ENCODE measurements at regions not wholly inside any gene's neighbourhood (a gene's known extent, or its start where the extent isn't known, plus 50 kb on each side); places are given as distances from the start of the nearest gene placed in this dataset.

- no peak for TF ChIP-seq CTCF (conservative IDR thresholded peaks at IDR 0.05; ENCODE audit: low read depth, low read length)
- no peak for TF ChIP-seq POLR2A (IDR thresholded peaks at IDR 0.05; ENCODE audit: low read depth, low read length)
- TF ChIP-seq MAFK (IDR thresholded peaks at IDR 0.05; ENCODE audit: low read depth, low read length): no peak
- no peak for TF ChIP-seq FOS (IDR thresholded peaks at IDR 0.05; ENCODE audit: low read depth, low read length)
- no peak for TF ChIP-seq USF2 (IDR thresholded peaks at IDR 0.05; ENCODE audit: low read depth, low read length)
- TF ChIP-seq SMC3 (IDR thresholded peaks at IDR 0.05; ENCODE audit: low read depth, low read length): no peak
- no peak for TF ChIP-seq RCOR1 (IDR thresholded peaks at IDR 0.05; ENCODE audit: insufficient replicate concordance, low read length)
- TF ChIP-seq MXI1 (IDR thresholded peaks at IDR 0.05; ENCODE audit: borderline replicate concordance, low read depth, low read length): no peak
- TF ChIP-seq, protein P1, sequence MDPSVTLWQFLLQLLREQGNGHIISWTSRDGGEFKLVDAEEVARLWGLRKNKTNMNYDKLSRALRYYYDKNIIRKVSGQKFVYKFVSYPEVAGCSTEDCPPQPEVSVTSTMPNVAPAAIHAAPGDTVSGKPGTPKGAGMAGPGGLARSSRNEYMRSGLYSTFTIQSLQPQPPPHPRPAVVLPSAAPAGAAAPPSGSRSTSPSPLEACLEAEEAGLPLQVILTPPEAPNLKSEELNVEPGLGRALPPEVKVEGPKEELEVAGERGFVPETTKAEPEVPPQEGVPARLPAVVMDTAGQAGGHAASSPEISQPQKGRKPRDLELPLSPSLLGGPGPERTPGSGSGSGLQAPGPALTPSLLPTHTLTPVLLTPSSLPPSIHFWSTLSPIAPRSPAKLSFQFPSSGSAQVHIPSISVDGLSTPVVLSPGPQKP (IDR thresholded peaks at IDR 0.05; ENCODE audit: borderline replicate concordance, low read depth, low read length): no peak
- TF ChIP-seq CEBPB (IDR thresholded peaks at IDR 0.05; ENCODE audit: low read depth, low read length): no peak
- TF ChIP-seq RFX5 (IDR thresholded peaks at IDR 0.05; ENCODE audit: low read depth, low read length): no peak
- no peak for TF ChIP-seq CHD1 (IDR thresholded peaks at IDR 0.05; ENCODE audit: low read depth, low read length)
- no peak for TF ChIP-seq BHLHE40 (IDR thresholded peaks at IDR 0.05; ENCODE audit: low read depth, low read length)
These were observed 74.1 kb downstream of the XCL2 start for GRCh38 chr1:168469690-168470089.
